Thoracic aorta (tissue), 2 donors: ENCODE measurements at regions not wholly inside any gene's neighbourhood (a gene's known extent, or its start where the extent isn't known, plus 50 kb on each side); places are given as distances from the start of the nearest gene placed in this dataset.
"Not testable (repeated sequence)": the region's sequence is repeated elsewhere in the genome, so short reads cannot be mapped to it uniquely, and the experiment has no call there.

ENCODE experiments used
- ATAC-seq: fragments of 150-250 bp; one replicate; pipeline ENCODE4 v1.8.0; 2017; ENCODE audit warnings: low read depth; ENCODE audit not compliant: insufficient number of reproducible peaks, low FRiP score
- DNase-seq: peaks from one replicate; pipeline ENCODE4 v3.0.0-alpha.2; 2020; ENCODE audit warnings: low spot score
- H3K27ac ChIP-seq, 2 donors: fragments of 200-600 bp; sonication (generic); 1 replicate in 1 of 2; 2 replicates in 1 of 2; pipeline ENCODE4 v1.5.1; 2016; ENCODE audit warnings: mild to moderate bottlenecking in 2 of 2, moderate library complexity in 2 of 2
- H3K27me3 ChIP-seq: fragments of 200-600 bp; sonication (generic); replicated peaks from 2 replicates; pipeline ENCODE4 v1.6.0; 2016; ENCODE audit warnings: mild to moderate bottlenecking; ENCODE audit not compliant: insufficient read depth
- H3K36me3 ChIP-seq: fragments of 200-600 bp; sonication (generic); one replicate; pipeline ENCODE4 v1.5.1; 2016
- H3K4me1 ChIP-seq, 2 donors: fragments of 200-600 bp; sonication (generic); 1 replicate in 1 of 2; 2 replicates in 1 of 2; pipeline versions ENCODE4 v1.5.1 to v1.6.0; 2016; ENCODE audit warnings: low read depth in 2 of 2, mild to moderate bottlenecking in 1 of 2; ENCODE audit not compliant: control insufficient read depth in 1 of 2
- H3K4me3 ChIP-seq: fragments of 200-600 bp; sonication (generic); 2 replicates; pipeline ENCODE4 v1.5.1; 2016; ENCODE audit warnings: mild to moderate bottlenecking
- H3K9me3 ChIP-seq: fragments of 200-600 bp; sonication (generic); 2 replicates; pipeline ENCODE4 v1.5.1; 2016
- TF ChIP-seq, protein P1 (sequence below): fragments of 200-600 bp; sonication (generic); IDR thresholded peaks from one replicate; pipeline ENCODE4 v1.5.1; 2019; ENCODE audit warnings: antibody characterized with exemption

DNA sequence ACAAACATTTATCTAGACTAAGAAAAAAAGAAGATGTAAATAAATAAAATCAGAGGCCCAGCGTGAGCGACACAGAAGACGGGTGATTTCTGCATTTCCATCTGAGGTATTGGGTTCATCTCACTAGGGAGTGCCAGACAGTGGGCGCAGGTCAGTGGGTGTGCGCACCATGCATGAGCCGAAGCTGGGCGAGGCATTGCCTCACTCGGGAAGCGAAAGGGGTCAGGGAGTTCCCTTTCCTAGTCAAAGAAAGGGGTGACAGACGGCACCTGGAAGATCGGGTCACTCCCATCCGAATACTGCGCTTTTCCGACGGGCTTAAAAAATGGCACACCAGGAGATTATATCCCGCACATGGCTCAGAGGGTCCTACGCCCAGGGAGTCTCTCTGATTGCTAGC, 79.5 kb upstream of the ABCD2 start:
- not testable (repeated sequence) for H3K9me3 ChIP-seq, H3K27me3 ChIP-seq, H3K27ac ChIP-seq, H3K4me3 ChIP-seq, H3K36me3 ChIP-seq, DNase-seq, ATAC-seq, H3K4me1 ChIP-seq

- no peaks in the 10 kb centered on the region for H3K4me1 ChIP-seq
- DNase-seq (no peak), ATAC-seq (no peak)
- no peaks in the 10 kb centered on the region for H3K36me3 ChIP-seq
- H3K27ac ChIP-seq = no peak overlapping the region
- H3K9me3 ChIP-seq = peaks cover 3% of the 10 kb centered on the region
- TF ChIP-seq, protein P1, sequence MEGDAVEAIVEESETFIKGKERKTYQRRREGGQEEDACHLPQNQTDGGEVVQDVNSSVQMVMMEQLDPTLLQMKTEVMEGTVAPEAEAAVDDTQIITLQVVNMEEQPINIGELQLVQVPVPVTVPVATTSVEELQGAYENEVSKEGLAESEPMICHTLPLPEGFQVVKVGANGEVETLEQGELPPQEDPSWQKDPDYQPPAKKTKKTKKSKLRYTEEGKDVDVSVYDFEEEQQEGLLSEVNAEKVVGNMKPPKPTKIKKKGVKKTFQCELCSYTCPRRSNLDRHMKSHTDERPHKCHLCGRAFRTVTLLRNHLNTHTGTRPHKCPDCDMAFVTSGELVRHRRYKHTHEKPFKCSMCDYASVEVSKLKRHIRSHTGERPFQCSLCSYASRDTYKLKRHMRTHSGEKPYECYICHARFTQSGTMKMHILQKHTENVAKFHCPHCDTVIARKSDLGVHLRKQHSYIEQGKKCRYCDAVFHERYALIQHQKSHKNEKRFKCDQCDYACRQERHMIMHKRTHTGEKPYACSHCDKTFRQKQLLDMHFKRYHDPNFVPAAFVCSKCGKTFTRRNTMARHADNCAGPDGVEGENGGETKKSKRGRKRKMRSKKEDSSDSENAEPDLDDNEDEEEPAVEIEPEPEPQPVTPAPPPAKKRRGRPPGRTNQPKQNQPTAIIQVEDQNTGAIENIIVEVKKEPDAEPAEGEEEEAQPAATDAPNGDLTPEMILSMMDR = no peak
- no peak overlapping the region for H3K4me3 ChIP-seq
- H3K27me3 ChIP-seq = no peaks in the 10 kb centered on the region
Measured at GRCh38 chr12:39697108-39697507, 77.5 kb upstream of the ABCD2 start.

- Histone ChIP-seq H3K27ac (no peak overlapping the region), H3K27me3 (no peaks in the 10 kb centered on the region), H3K4me1 (no peaks in the 10 kb centered on the region), H3K4me3 (no peak overlapping the region), H3K9me3 (no peaks in the 10 kb centered on the region), H3K36me3 (no peaks in the 10 kb centered on the region)
- DNase-seq = no peak
- TF ChIP-seq, protein P1 = peak; percentile 26
- ATAC-seq = no peak
Measured at GRCh38 chr12:39692258-39692853, 72.8 kb upstream of the ABCD2 start.

DNA sequence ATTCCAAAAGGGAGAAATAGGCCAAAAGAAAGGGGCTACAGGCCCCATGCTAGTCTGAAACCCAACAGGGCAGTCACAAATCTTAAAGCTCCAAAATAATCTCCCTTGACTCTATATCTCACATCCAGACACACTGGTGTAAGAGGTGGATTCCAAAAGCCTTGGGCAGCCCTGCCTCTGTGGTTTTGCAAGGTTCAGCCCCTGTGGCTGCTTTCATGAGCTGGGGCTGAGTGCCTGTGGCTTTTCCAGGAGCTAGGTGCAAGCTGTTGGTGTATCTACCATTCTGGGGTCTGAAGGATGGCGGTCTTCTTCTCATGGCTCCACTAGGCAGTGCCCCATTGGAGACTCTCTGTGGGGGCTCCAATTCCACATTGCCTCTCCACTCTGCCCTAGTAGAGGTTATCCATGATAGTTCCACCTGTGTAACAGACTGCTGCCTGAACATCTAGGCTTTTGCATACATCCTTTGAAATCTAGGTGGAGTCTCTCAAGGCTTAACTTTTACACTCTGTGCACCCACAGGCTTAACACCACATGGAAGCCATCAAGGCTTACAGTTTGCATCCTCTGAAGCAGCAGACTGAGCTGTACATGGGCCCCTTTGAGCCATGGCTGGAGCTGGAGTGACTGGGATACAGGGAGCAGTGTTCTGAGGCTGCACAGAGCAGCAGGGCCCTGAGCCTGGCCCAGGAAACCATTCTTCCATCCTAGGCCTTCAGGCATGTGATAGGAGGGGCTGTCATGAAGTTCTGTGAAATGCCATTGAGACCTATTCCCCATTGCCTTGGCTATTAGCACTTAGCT, 66.5 kb upstream of the ABCD2 start:
- Histone ChIP-seq H3K9me3 (no peaks in the 10 kb centered on the region), H3K4me3 (no peak overlapping the region), H3K4me1 (no peaks in the 10 kb centered on the region), H3K27me3 (no peaks in the 10 kb centered on the region), H3K36me3 (no peaks in the 10 kb centered on the region), H3K27ac (no peak overlapping the region)
- ATAC-seq (no peak), DNase-seq (no peak)
- TF ChIP-seq, protein P1 = no peak

GRCh38 chr12:39682689-39683477, 63.3 kb upstream of the ABCD2 start:
- Histone ChIP-seq H3K4me3 (peak overlapping the region; percentile 13), H3K27ac (no peak overlapping the region), H3K27me3 (no peaks in the 10 kb centered on the region), H3K9me3 (no peaks in the 10 kb centered on the region), H3K4me1 (no peaks in the 10 kb centered on the region), H3K36me3 (no peaks in the 10 kb centered on the region)
- DNase-seq (no peak), ATAC-seq (no peak)
- TF ChIP-seq, protein P1 = no peak
